Adrenal gland (tissue), 5 donors: ENCODE measurements at regions not wholly inside any gene's neighbourhood (a gene's known extent, or its start where the extent isn't known, plus 50 kb on each side); places are given as distances from the start of the nearest gene placed in this dataset.

Experiments used
- POLR2A ChIP-seq, 2 donors: fragments of 450-650 bp; IDR thresholded peaks; one replicate each; pipeline ENCODE4 v1.6.1; 2017; ENCODE audit warnings: antibody characterized with exemption in 2 of 2, mild to moderate bottlenecking in 2 of 2, moderate library complexity in 1 of 2
- TF ChIP-seq, protein P1 (sequence below), 6 experiments: fragments of 450-650 bp in 4 of 6; fragments of 200-600 bp in 2 of 6; sonication (generic) in 1 of 6; IDR thresholded peaks; 1 replicate in 5 of 6; 2 replicates in 1 of 6; pipeline versions ENCODE4 v1.5.1 to v1.8.0; 2016 to 2021; ENCODE audit warnings: antibody characterized with exemption in 6 of 6, mild to moderate bottlenecking in 2 of 6, moderate library complexity in 1 of 6
- donor health status: DM: no; HTN: no; CAD: no.

DNA sequence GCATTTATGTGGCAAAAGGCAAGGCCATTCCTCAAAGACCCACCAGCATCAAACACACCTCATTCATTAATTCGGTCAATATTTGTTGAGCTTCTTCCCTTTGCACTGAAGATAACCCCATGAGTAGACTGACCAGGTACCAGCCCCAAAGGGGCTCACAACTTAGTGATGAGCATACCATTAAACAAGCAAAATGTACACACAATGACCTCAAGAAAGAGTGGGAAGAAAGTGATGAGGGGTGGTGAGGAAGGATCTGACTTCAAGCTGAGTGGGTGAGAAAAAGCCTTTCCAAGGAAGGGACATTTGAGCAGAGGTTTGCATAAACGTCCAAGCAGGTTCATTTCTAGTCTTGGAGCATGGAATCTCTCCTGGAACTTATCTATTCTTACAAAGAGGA, 562.5 kb downstream of the TOX3 start:
- TF ChIP-seq, protein P1, sequence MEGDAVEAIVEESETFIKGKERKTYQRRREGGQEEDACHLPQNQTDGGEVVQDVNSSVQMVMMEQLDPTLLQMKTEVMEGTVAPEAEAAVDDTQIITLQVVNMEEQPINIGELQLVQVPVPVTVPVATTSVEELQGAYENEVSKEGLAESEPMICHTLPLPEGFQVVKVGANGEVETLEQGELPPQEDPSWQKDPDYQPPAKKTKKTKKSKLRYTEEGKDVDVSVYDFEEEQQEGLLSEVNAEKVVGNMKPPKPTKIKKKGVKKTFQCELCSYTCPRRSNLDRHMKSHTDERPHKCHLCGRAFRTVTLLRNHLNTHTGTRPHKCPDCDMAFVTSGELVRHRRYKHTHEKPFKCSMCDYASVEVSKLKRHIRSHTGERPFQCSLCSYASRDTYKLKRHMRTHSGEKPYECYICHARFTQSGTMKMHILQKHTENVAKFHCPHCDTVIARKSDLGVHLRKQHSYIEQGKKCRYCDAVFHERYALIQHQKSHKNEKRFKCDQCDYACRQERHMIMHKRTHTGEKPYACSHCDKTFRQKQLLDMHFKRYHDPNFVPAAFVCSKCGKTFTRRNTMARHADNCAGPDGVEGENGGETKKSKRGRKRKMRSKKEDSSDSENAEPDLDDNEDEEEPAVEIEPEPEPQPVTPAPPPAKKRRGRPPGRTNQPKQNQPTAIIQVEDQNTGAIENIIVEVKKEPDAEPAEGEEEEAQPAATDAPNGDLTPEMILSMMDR (IDR thresholded peaks at IDR 0.05): no peak
- no peak for TF ChIP-seq POLR2A (IDR thresholded peaks at IDR 0.05)
